ENCODE measurements at regions not wholly inside any gene's neighbourhood (a gene's known extent, or its start where the extent isn't known, plus 50 kb on each side); places are given as distances from the start of the nearest gene placed in this dataset.

DNA sequence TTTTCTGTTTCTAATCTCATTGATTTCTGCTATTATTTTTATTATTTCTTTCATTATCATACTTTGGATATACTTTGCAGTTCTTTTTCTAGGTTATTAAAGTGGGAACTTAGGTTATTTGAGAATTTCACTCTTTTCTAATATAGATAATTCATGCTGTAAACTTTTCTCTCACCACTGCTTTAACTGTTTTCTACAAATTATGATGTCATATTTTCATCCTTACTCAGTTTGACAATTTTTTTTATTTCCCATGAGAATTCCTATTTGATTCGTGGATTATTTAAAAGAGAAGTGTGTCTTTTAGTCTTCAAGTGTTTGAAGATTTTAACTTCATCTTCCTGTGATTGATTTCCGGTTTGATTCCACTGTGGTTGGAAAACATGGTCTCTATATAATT, 336.8 kb upstream of the SALL1 start:
- no peak for DNase-seq (ENCODE audit: low spot score in 2 of 2)
- H3K27ac Mint-ChIP-seq = no peak overlapping the region
- H3K36me3 Mint-ChIP-seq = peaks cover 0 to 4% of the 10 kb centered on the region in 2 donors
- peaks cover 18 to 24% of the 10 kb centered on the region in 2 donors for H3K9me3 Mint-ChIP-seq
- no peak for ATAC-seq

DNA sequence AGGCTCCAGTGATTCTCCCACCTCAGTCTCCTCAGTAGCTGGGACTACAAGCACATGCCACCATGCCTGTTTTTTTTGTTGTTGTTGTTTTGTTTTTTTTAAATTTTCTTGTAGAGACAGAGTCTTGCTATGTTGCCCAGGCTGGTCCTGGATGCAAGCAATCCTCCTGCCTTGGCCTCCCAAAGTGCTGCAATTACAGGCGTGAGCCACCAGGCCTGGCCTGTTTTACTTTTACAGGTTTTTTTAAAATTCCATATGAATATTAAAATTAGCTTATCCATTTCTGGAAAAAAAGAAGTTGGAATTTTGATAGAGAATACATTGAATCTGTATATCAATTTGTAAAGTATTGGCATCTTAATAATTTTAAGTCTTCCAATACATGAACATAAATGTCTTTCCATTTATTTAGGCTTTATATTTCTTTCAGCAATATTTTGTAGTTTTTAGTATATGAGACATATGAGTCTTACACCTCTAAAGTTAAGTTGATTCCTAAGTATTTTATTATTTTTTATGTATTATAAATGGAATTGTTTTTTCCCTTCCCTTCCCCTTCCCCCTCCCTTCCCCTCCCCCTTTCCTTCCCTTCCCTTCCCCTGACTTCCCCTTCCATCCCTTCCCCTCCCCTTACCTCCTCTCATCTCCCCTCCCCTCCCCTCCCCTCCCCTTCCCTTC, 323.5 kb upstream of the SALL1 start:
- no peaks in the 10 kb centered on the region for H3K36me3 Mint-ChIP-seq
- peaks cover 0 to 4% of the 10 kb centered on the region in 2 donors for H3K9me3 Mint-ChIP-seq
- H3K27ac Mint-ChIP-seq = no peak overlapping the region
- ATAC-seq (no peak), DNase-seq (ENCODE audit: low spot score in 2 of 2) (no peak)

DNA sequence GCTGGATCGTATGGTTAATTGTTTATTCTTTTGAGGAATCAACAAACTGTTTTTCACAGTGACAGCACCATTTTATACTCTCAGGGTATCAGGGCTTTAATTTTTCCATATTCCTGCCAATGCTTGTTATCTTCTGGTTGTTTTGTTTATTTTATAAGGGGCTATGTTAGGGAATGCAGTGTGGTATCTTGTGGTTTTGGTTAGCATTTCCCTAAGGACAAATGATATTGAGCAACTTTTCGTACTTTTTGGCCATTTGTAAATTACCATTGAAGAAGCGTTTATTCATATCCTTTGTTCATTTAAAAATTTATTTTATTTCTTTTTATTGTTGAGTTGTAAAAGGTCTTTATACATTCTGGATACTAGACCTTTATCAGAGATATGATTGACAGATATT, 322.0 kb upstream of the SALL1 start:
- Mint-ChIP-seq H3K36me3 (no peaks in the 10 kb centered on the region), H3K27ac (no peak overlapping the region), H3K9me3 (peaks cover 0 to 4% of the 10 kb centered on the region in 2 donors)
- DNase-seq (ENCODE audit: low spot score in 2 of 2) = no peak
- ATAC-seq = no peak

DNA sequence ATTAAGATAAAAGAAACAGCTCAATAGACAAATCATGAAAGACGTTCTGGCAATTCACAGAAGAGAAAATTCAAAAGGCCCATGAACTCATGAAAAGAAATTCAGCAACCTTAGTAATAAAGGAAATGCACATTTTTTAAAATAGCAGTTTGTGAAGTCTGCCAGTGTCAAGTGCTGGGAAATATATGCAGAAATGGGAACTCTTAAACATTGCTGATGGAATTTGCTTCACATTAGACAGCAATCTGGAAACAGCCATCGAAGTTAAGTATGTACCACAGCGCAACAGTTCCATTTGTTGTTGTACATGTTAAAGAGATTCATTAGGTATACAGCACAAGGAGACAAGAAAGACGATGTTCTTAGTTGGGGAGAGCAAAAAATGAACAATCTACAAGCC, 319.4 kb upstream of the SALL1 start:
- Mint-ChIP-seq H3K36me3 (no peaks in the 10 kb centered on the region), H3K27ac (no peak overlapping the region), H3K9me3 (peaks cover 0 to 12% of the 10 kb centered on the region in 2 donors)
- ATAC-seq (no peak), DNase-seq (ENCODE audit: low spot score in 2 of 2) (no peak)

DNA sequence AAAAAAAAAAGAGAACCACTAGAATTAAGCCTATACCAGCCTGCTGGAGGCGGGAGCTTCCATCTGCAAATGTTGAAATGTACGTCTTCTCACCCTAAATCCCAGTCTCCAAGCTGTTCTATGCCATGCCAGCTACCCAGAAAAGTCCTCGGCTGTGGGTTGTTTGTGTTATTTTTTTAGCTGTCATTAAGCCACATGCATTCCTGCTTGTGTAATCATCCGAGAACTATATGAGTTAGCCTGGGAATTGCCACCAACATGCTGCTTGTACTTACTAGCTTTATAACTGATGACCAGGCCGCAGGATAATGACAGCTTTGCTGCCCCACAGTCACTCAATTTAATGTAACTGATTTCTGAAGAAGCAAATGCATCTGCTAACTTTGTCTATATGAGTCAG, 313.9 kb upstream of the SALL1 start:
- peaks cover 3 to 8% of the 10 kb centered on the region in 2 donors for H3K9me3 Mint-ChIP-seq
- H3K27ac Mint-ChIP-seq = no peak overlapping the region
- H3K36me3 Mint-ChIP-seq = no peaks in the 10 kb centered on the region
- no peak for ATAC-seq
- no peak for DNase-seq (ENCODE audit: low spot score in 2 of 2)

DNA sequence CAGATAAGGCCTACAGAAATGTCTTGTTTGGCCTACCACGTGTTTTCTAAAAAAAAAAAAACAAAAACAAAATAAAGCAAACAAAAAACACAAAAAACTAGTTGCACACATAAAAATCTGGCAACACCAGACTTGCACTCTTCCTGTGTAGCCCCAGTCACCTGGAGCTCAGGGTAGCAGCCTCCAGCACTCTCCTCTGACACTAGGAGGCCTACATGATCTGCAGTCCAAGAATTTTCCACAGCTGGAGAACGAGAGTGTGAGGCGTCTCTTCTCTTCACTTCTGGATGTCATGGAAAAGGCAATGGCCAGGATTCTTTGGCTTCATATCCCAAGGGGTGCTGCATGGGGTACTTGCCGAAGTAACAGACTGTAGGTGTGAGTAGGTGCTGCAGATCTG, 310.2 kb upstream of the SALL1 start:
- DNase-seq (ENCODE audit: low spot score in 2 of 2) (no peak), ATAC-seq (no peak)
- H3K36me3 Mint-ChIP-seq = no peaks in the 10 kb centered on the region
- H3K27ac Mint-ChIP-seq = no peak overlapping the region
- H3K9me3 Mint-ChIP-seq = peaks cover under 1 to 3% of the 10 kb centered on the region in 2 donors

DNA sequence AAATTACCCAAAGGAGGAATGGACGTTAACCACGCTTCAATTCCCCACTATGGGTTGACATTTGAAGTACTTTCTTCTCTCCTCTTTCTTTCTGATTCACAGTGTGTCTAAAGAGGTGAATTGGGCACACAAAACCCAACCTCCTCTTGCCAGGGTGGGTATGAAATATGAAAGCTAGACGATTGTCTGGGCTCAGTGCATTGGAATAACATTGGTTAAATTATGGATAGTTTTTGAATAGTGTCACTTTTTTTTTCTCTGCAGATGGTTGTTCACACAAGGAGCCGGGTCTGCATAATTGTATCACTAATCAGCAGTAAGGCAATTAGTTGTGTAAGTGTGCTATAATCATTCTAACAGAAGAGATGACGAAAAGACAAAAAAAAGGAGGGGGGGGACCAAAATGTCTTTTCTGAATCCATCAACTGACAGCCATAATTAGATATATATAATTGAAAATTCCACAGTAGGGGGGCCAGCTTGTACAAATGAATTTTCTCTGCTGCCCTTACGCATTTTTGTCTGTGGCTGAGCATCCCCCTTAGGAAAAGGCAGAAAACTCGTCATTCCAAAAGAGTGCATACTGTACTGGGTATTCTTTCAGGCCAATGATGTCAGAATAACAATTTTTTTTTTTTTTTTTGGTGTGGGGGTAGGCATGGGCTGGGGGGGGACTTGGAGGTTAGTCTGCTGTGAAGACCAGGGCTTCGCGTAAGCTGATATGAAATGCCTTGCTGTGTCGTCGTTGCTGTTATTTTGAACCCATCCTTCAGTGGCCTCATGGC, 307.5 kb upstream of the SALL1 start:
- peaks cover 4 to 7% of the 10 kb centered on the region in 2 donors for H3K9me3 Mint-ChIP-seq

DNA sequence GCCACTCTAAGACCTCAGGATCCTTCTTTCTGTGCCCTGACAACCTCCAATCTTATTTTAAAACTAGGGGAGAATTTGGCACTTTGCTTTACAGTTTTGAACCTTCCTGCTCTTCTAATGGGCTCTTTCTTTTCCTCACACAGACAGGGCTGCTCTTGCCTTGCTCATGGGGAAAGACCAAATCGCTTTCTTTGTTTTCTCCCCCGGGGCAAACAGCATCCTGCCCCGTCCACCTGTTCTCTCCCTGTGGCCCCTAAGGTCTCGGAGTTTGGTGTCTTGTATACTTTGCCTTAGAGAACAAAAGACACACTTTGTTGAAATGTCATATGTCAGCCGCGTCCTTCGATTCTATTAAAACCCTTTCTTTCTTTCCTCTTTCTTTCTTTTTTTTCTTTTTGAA, 306.7 kb upstream of the SALL1 start:
- Mint-ChIP-seq H3K36me3 (no peaks in the 10 kb centered on the region), H3K27ac (no peak overlapping the region), H3K9me3 (peaks cover 4 to 7% of the 10 kb centered on the region in 2 donors)
- DNase-seq (ENCODE audit: low spot score in 2 of 2) (no peak), ATAC-seq (no peak)

More for the DNA sequence above, 307.5 kb upstream of the SALL1 start:
- no peak for DNase-seq (ENCODE audit: low spot score in 2 of 2)
- no peak for ATAC-seq
- no peak overlapping the region for H3K27ac Mint-ChIP-seq
- H3K36me3 Mint-ChIP-seq = no peaks in the 10 kb centered on the region

DNA sequence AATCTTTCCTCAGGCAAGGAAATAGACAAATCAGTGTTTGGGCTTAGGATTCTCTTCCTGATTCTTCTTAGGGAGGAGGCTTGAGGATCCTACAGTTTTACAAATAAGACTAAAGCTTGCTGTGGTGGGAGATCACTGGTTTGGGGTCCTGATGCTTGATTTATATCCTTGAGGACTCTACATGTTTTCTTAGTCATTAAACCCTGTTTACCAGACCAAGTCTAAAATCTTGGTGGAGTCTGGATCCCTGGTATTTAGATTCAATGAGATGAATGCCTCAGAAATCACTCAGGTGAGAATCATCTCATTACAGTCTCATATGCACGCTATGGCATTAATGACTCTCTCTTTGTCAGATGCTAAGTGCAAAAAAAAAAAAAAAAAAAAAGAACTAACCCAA, 304.3 kb upstream of the SALL1 start:
- no peak overlapping the region for H3K27ac Mint-ChIP-seq
- H3K9me3 Mint-ChIP-seq = peaks cover 4 to 7% of the 10 kb centered on the region in 2 donors
- ATAC-seq (no peak), DNase-seq (ENCODE audit: low spot score in 2 of 2) (no peak)
- no peaks in the 10 kb centered on the region for H3K36me3 Mint-ChIP-seq

DNA sequence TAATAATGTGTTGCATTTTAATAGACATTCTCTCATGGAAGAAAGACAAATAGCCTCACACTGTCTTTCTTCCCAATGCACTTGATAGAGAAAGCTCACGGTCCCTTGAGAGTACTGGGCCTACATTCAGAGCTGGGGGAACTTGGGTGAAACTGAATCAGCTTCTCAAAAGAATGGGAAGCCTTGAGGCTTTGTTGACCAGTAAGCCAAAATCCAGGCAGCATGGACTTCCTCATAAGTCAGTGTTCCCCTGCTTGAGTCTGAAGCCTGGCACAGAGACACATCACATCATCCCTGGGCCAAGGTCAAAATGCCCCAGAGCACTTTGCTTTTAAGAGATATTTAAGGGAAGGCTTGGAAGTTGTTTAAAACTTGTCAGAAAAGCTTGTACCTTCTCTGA, 302.2 kb upstream of the SALL1 start:
- no peak for ATAC-seq
- no peak for DNase-seq (ENCODE audit: low spot score in 2 of 2)
- Mint-ChIP-seq H3K36me3 (no peaks in the 10 kb centered on the region), H3K9me3 (peaks cover 4 to 7% of the 10 kb centered on the region in 2 donors), H3K27ac (no peak overlapping the region)

DNA sequence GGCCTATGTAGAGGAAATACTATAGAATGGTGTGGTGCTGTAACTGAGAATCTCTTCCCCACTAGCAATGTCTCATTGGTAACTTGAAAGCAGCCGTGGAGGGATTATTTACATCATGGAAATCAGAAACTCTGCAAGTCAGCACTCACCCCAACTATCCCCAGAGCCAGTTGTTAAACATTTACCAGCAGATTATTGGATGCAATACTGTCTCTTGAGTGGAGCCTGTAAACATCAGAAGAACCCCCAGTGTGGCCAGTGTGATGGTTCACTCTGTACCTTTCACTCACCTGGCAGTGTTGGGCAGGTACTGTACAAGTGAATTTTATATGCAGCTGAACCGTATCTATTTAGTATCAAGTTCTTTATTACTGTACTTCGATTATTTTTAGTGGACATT, 299.8 kb upstream of the SALL1 start:
- H3K9me3 Mint-ChIP-seq = peaks cover 8 to 9% of the 10 kb centered on the region in 2 donors
- no peak overlapping the region for H3K27ac Mint-ChIP-seq
- DNase-seq (ENCODE audit: low spot score in 2 of 2) (no peak), ATAC-seq (no peak)
- no peaks in the 10 kb centered on the region for H3K36me3 Mint-ChIP-seq

DNA sequence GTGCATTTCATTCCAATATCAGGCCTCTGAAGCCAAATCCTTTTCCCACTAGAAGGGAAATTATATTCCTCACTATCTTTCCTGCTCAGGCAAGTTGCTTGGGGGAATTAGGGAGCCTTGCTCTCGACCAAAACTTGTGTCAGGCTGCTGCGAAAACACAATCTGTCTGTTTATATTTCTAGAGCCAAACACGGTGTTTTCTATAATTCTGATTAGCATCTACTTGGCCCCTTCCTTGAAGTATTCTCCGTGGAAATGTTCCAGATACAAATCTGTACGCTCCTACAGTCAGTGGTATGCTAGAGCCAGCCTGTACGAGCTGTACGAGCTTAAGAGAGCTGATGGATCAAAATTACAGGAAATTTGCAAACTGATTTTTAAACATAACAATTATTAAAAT, 299.3 kb upstream of the SALL1 start:
- no peaks in the 10 kb centered on the region for H3K36me3 Mint-ChIP-seq
- ATAC-seq (no peak), DNase-seq (ENCODE audit: low spot score in 2 of 2) (no peak)
- peaks cover 6 to 8% of the 10 kb centered on the region in 2 donors for H3K9me3 Mint-ChIP-seq
- no peak overlapping the region for H3K27ac Mint-ChIP-seq

DNA sequence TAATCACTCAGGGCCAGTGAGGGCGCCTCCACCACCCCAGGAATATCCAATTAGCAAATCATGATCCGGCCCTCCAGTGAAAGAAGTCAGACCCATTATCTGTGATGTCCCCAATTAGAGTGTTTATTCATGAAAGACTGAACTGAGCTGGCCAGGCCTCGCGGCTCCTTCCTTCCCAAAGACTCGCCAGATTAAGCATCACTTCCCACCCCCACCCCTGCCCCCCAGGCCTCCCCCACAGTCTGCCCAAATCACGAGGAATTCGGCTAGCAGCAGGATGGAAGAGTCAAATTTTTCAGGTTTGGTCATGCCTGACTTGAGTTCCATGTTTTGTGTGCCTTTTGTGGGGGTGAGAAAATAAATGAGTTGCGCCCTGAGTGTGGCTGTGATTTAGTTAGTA, 298.4 kb upstream of the SALL1 start:
- Mint-ChIP-seq H3K9me3 (peaks cover 3 to 4% of the 10 kb centered on the region in 2 donors), H3K27ac (no peak overlapping the region)
- no peak for ATAC-seq

DNA sequence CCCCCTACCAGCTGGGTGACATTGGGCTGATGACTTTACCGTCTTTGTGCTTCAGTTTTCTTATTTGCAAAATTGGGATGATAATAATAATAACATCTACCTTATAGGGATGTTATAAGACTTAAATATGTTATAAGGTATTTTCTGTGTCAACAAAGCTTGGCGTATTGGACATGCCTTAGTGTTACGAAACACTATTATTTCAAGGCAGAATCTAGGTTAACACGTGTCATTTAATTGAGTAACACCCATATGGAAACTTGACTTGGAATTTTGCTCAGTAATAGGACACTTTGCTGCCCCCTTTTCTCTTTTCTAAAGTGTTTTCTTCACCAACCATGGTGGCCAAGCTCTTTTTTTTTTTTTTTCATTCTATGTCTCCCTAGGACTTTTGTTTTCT, 294.2 kb upstream of the SALL1 start:
- ATAC-seq (no peak), DNase-seq (ENCODE audit: low spot score in 2 of 2) (no peak)
- Mint-ChIP-seq H3K27ac (no peak overlapping the region), H3K9me3 (peaks cover 3 to 12% of the 10 kb centered on the region in 2 donors), H3K36me3 (peaks cover 6% of the 10 kb centered on the region in 2 donors)

More for the DNA sequence above, 298.4 kb upstream of the SALL1 start:
- no peaks in the 10 kb centered on the region for H3K36me3 Mint-ChIP-seq
- DNase-seq (ENCODE audit: low spot score in 2 of 2) = no peak

DNA sequence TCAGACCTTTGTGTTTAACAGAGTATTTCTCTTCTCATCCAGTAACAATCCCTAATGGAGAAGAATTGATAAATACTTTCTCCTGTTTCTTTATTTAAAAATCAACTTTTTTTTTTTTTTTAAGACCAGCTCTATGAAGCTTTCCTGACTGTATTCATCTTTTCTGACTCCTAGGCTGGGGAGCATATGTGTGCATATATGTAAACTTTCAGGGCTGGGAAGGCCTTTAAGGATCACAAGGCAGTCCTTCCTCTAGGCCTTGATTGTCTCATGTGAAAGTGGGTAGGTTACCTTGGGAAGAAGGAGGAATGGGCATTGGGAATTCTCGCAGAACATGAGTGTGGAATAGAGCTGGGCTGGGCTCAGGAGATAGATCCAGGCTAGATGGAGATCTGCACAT, 292.9 kb upstream of the SALL1 start:
- Mint-ChIP-seq H3K9me3 (peaks cover 3 to 12% of the 10 kb centered on the region in 2 donors), H3K27ac (no peak overlapping the region), H3K36me3 (peaks cover 6 to 7% of the 10 kb centered on the region in 2 donors)
- ATAC-seq (no peak), DNase-seq (ENCODE audit: low spot score in 2 of 2) (no peak)

DNA sequence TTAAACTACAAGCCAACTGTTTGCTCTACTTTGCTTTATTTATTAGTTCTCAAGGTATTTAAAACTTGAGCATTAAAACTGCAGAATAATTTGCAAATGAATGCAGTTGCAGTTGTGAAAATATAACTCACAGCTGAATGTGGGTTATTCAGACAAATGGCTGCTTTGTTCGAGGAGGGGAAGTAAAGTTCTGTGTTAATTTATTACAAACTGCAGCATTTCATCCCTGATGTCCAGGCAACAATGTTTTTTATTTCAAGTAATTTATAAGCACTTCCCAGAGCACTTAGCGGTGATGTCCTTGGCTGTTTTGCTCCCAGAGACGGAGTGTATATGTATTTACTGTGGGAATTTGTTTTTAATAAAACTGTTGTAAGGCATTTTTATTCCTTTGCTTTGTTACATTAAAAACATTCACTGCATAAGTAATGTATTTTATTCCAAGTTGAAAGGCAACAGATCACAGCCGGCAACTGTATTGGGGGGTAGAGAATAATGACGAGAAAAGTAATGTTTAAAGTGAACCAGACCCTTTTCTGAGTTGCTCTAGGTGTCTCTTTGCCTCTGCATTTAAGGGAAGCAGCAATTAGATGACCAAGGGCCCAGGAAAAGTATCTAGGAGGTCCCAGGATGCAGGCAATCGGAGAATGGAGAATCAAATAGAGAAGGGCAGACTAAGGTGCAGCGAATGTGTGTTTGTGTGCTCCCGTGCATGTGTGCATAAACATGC, 291.2 kb upstream of the SALL1 start:
- no peak for ATAC-seq
- Mint-ChIP-seq H3K27ac (no peak overlapping the region), H3K36me3 (peaks cover 6 to 7% of the 10 kb centered on the region in 2 donors), H3K9me3 (peaks cover 3 to 12% of the 10 kb centered on the region in 2 donors)
- no peak for DNase-seq (ENCODE audit: low spot score in 2 of 2)

All from activated naive CD4-positive, alpha-beta T cell treated with anti-CD3 and anti-CD28 coated beads, Interleukin-2, amount 50 U/mL, for 72 hours (primary cell).